Left ventricle myocardium inferior (tissue), 1 donor: ENCODE measurements at regions not wholly inside any gene's neighbourhood (a gene's known extent, or its start where the extent isn't known, plus 50 kb on each side); places are given as distances from the start of the nearest gene placed in this dataset.

Experiments used
- DNase-seq: peaks from one replicate; pipeline ENCODE4 v3.0.0-alpha.2; 2020
- H3K27ac ChIP-seq: fragments of 200-600 bp; replicated peaks from 2 replicates; pipeline ENCODE4 v1.8.0; 2021
- H3K27me3 ChIP-seq: fragments of 200-600 bp; 2 replicates; pipeline ENCODE4 v1.8.0; 2021; ENCODE audit warnings: low read depth
- H3K36me3 ChIP-seq: fragments of 200-600 bp; 2 replicates; pipeline ENCODE4 v1.8.0; 2021
- H3K4me1 ChIP-seq: fragments of 200-600 bp; 2 replicates; pipeline ENCODE4 v1.8.0; 2021
- H3K4me3 ChIP-seq: fragments of 200-600 bp; 2 replicates; pipeline ENCODE4 v1.8.0; 2021; ENCODE audit warnings: mild to moderate bottlenecking, moderate library complexity
- H3K9me3 ChIP-seq: fragments of 200-600 bp; replicated peaks from 2 replicates; pipeline ENCODE4 v1.8.0; 2021
- CTCF ChIP-seq: fragments of 200-600 bp; IDR thresholded peaks from 2 replicates; pipeline ENCODE4 v1.8.0; 2021; ENCODE audit warnings: antibody characterized with exemption, mild to moderate bottlenecking, borderline replicate concordance
- intact Hi-C: fragments of 100-400 bp; cut with micrococcal nuclease; formaldehyde crosslinking; loops from one replicate; pipeline ENCODE4 v1.11.0; 2022
- donor health status: DM: no; HTN: yes; CAD: no; lungs with severe emphysema.

- Histone ChIP-seq H3K4me1 (peaks cover 20% of the 10 kb centered on the region), H3K36me3 (no peaks in the 10 kb centered on the region), H3K4me3 (no peak overlapping the region), H3K9me3 (no peaks in the 10 kb centered on the region), H3K27me3 (no peaks in the 10 kb centered on the region), H3K27ac (no peak overlapping the region)
- no peak for TF ChIP-seq CTCF
- DNase-seq, result no peak
- intact Hi-C loops, result no loop called here
Observed at GRCh38 chr6:43904311-43905123, 134.5 kb downstream of the VEGFA start.

- Histone ChIP-seq H3K36me3 (no peaks in the 10 kb centered on the region), H3K4me3 (no peak overlapping the region), H3K4me1 (peaks cover 16% of the 10 kb centered on the region), H3K27me3 (no peaks in the 10 kb centered on the region), H3K27ac (no peak overlapping the region), H3K9me3 (no peaks in the 10 kb centered on the region)
- no peak for DNase-seq
- TF ChIP-seq CTCF, result no peak
- intact Hi-C loops, result no loop called here
Observed at GRCh38 chr6:43903739-43904290, 133.8 kb downstream of the VEGFA start.

- Histone ChIP-seq H3K27me3 (no peaks in the 10 kb centered on the region), H3K4me3 (no peak overlapping the region), H3K36me3 (no peaks in the 10 kb centered on the region), H3K9me3 (no peaks in the 10 kb centered on the region), H3K27ac (no peak overlapping the region), H3K4me1 (peaks cover 2% of the 10 kb centered on the region)
- DNase-seq, result no peak
- intact Hi-C loops, result no loop called here
- no peak for TF ChIP-seq CTCF
Observed at GRCh38 chr6:43901733-43902230, 131.8 kb downstream of the VEGFA start.

GRCh38 chr6:43900916-43901732, 131.1 kb downstream of the VEGFA start:
- H3K4me3 ChIP-seq, result no peak overlapping the region
- H3K4me1 ChIP-seq, result peaks cover 2% of the 10 kb centered on the region
- no peaks in the 10 kb centered on the region for H3K9me3 ChIP-seq
- H3K27me3 ChIP-seq, result no peaks in the 10 kb centered on the region
- no peak overlapping the region for H3K27ac ChIP-seq
- DNase-seq, result no peak
- intact Hi-C loops, result no loop called here
- H3K36me3 ChIP-seq, result no peaks in the 10 kb centered on the region
- TF ChIP-seq CTCF, result no peak

GRCh38 chr6:43900560-43900915, 130.5 kb downstream of the VEGFA start:
- intact Hi-C loops, result no loop called here
- H3K4me1 ChIP-seq, result peaks cover 5% of the 10 kb centered on the region
- TF ChIP-seq CTCF, result no peak
- no peak overlapping the region for H3K27ac ChIP-seq
- DNase-seq, result no peak
- H3K4me3 ChIP-seq, result no peak overlapping the region
- H3K27me3 ChIP-seq, result no peaks in the 10 kb centered on the region
- H3K9me3 ChIP-seq, result no peaks in the 10 kb centered on the region
- H3K36me3 ChIP-seq, result no peaks in the 10 kb centered on the region
